Activated CD4-positive, alpha-beta T cell treated with anti-CD3 and anti-CD28 coated beads for 1 hour (primary cell): ENCODE measurements at regions not wholly inside any gene's neighbourhood (a gene's known extent, or its start where the extent isn't known, plus 50 kb on each side); places are given as distances from the start of the nearest gene placed in this dataset.

Source experiments
- DNase-seq: peaks from one replicate; pipeline ENCODE4 v3.0.0-alpha.2; 2020

GRCh38 chr20:37643400-37643799, 50.4 kb upstream of the CTNNBL1 start:
- DNase-seq: no peak

- no peak for DNase-seq
Observed at GRCh38 chr20:37642246-37642645, 51.6 kb upstream of the CTNNBL1 start.

- DNase-seq: no peak
Observed at GRCh38 chr20:37640600-37641561, 52.9 kb upstream of the CTNNBL1 start.

GRCh38 chr20:37638527-37638926, 55.3 kb upstream of the CTNNBL1 start:
- DNase-seq: no peak

- no peak for DNase-seq
Observed at GRCh38 chr20:37636977-37637376, 56.9 kb upstream of the CTNNBL1 start.

GRCh38 chr20:37636212-37636975, 57.4 kb upstream of the CTNNBL1 start:
- DNase-seq: no peak

GRCh38 chr20:37630993-37631392, 62.8 kb upstream of the CTNNBL1 start:
- no peak for DNase-seq

- no peak for DNase-seq
Observed at GRCh38 chr20:37630166-37630565, 63.7 kb upstream of the CTNNBL1 start.

GRCh38 chr20:37627767-37628130, 66.1 kb upstream of the CTNNBL1 start:
- DNase-seq: no peak

GRCh38 chr20:37627060-37627766, 66.6 kb upstream of the CTNNBL1 start:
- DNase-seq: no peak

GRCh38 chr20:37624963-37625362, 68.9 kb upstream of the CTNNBL1 start:
- DNase-seq: no peak

GRCh38 chr20:37622728-37623127, 71.1 kb upstream of the CTNNBL1 start:
- no peak for DNase-seq

GRCh38 chr20:37619496-37619895, 74.3 kb upstream of the CTNNBL1 start:
- DNase-seq: no peak

GRCh38 chr20:37616110-37616425, 77.8 kb upstream of the CTNNBL1 start:
- no peak for DNase-seq

GRCh38 chr20:37615340-37616109, 78.3 kb upstream of the CTNNBL1 start:
- DNase-seq: peak; percentile 34

GRCh38 chr20:37611852-37612251, 82.0 kb upstream of the CTNNBL1 start:
- no peak for DNase-seq

GRCh38 chr20:37611346-37611745, 82.5 kb upstream of the CTNNBL1 start:
- no peak for DNase-seq

- DNase-seq: no peak
Observed at GRCh38 chr20:37610203-37610798, 82.6 kb upstream of the BLCAP start.

GRCh38 chr20:37602634-37603033, 75.0 kb upstream of the BLCAP start:
- DNase-seq: no peak

GRCh38 chr20:37600486-37600885, 72.8 kb upstream of the BLCAP start:
- no peak for DNase-seq

- DNase-seq: no peak
Observed at GRCh38 chr20:37598575-37599342, 71.1 kb upstream of the BLCAP start.
